HEK293 (cell line): ENCODE measurements at regions not wholly inside any gene's neighbourhood (a gene's known extent, or its start where the extent isn't known, plus 50 kb on each side); places are given as distances from the start of the nearest gene placed in this dataset.
A peak's percentile ranks its signal among the peaks of the same experiment; 100 is the strongest.

Experiments used
- CTCF ChIA-PET: fragments of 350-600 bp; formaldehyde crosslinking; extraction: SDS; loops from one replicate; lab custom pipeline; 2021; ENCODE audit warnings: antibody characterized with exemption; lab: Yijun Ruan, JAX
- POLR2A ChIA-PET: fragments of 300-600 bp; formaldehyde crosslinking; extraction: SDS; loops from one replicate; lab custom pipeline; 2020; ENCODE audit warnings: antibody characterized with exemption, inconsistent platforms; lab: Yijun Ruan, JAX
- H3K27ac ChIP-seq: fragments of 200-500 bp; sonication (Bioruptor generic); 2 replicates; pipeline ENCODE4 v1.5.1; 2014; ENCODE audit warnings: low read depth, low read length, control low read depth, inconsistent platforms; ENCODE audit errors: extremely low read depth
- H3K36me3 ChIP-seq, 2 experiments: fragments of 200-500 bp in 1 of 2; sonication (Bioruptor generic) in 1 of 2; 1 replicate in 1 of 2; 2 replicates in 1 of 2; pipeline ENCODE4 v1.5.1; 2014 to 2017; ENCODE audit warnings: inconsistent platforms in 2 of 2, low read length in 2 of 2; ENCODE audit not compliant: control insufficient read depth in 2 of 2, insufficient read depth in 1 of 2
- H3K4me1 ChIP-seq: fragments of 200-500 bp; sonication (Bioruptor generic); 2 replicates; pipeline ENCODE4 v1.5.1; 2014; ENCODE audit warnings: mild to moderate bottlenecking, low read length, inconsistent platforms; ENCODE audit not compliant: control insufficient read depth, insufficient read depth
- H3K4me3 ChIP-seq: 2 replicates; pipeline ENCODE4 v1.5.1; 2011; ENCODE audit warnings: low read depth, mild to moderate bottlenecking, control low read depth, low read length, moderate library complexity
- H3K9me3 ChIP-seq: fragments of 200-500 bp; sonication (Bioruptor generic); 2 replicates; pipeline ENCODE4 v1.5.1; 2014; ENCODE audit warnings: low read depth, low read length, inconsistent platforms; ENCODE audit not compliant: control insufficient read depth, insufficient read depth
- HOXA7 ChIP-seq: sonication (generic); formaldehyde crosslinking; IDR thresholded peaks from 2 replicates; pipeline ENCODE4 v1.8.1; 2022; ENCODE audit warnings: missing genetic modification reagents, borderline replicate concordance
- IKZF3 ChIP-seq: fragments of 450-650 bp; IDR thresholded peaks from 2 replicates; pipeline ENCODE4 v1.5.0; 2018; ENCODE audit warnings: missing biosample characterization, mild to moderate bottlenecking, missing genetic modification characterization, moderate library complexity
- KLF10 ChIP-seq: fragments of 450-650 bp; IDR thresholded peaks from 2 replicates; pipeline ENCODE4 v1.5.1; 2018; ENCODE audit warnings: missing biosample characterization, mild to moderate bottlenecking, missing genetic modification characterization
- KLF8 ChIP-seq: fragments of 450-650 bp; formaldehyde crosslinking; IDR thresholded peaks from 2 replicates; pipeline ENCODE4 v1.5.1; 2016; ENCODE audit warnings: missing biosample characterization, missing genetic modification characterization
- ZBTB21 ChIP-seq: fragments of 450-650 bp; formaldehyde crosslinking; IDR thresholded peaks from 2 replicates; pipeline ENCODE4 v1.5.1; 2017; ENCODE audit warnings: missing biosample characterization, missing genetic modification characterization
- ZFP41 ChIP-seq: fragments of 450-650 bp; formaldehyde crosslinking; IDR thresholded peaks from 2 replicates; pipeline ENCODE4 v1.5.1; 2016; ENCODE audit warnings: missing biosample characterization, missing genetic modification characterization, borderline replicate concordance
- ZIC2 ChIP-seq: fragments of 450-650 bp; formaldehyde crosslinking; IDR thresholded peaks from 2 replicates; pipeline ENCODE4 v1.5.1; 2016; ENCODE audit warnings: missing biosample characterization, missing genetic modification characterization
- ZNF112 ChIP-seq: fragments of 450-650 bp; formaldehyde crosslinking; IDR thresholded peaks from 2 replicates; pipeline ENCODE4 v1.5.0; 2017; ENCODE audit warnings: missing biosample characterization, missing genetic modification characterization
- ZNF16 ChIP-seq: fragments of 450-650 bp; formaldehyde crosslinking; IDR thresholded peaks from 2 replicates; pipeline ENCODE4 v1.5.1; 2016; ENCODE audit warnings: low read depth, missing biosample characterization, missing genetic modification characterization
- ZNF19 ChIP-seq: fragments of 450-650 bp; formaldehyde crosslinking; IDR thresholded peaks from 2 replicates; pipeline ENCODE4; 2016; ENCODE audit warnings: missing biosample characterization, missing genetic modification characterization, low read depth
- ZNF2 ChIP-seq: fragments of 450-650 bp; formaldehyde crosslinking; IDR thresholded peaks from 2 replicates; pipeline ENCODE4 v1.5.1; 2016; ENCODE audit warnings: missing biosample characterization, missing genetic modification characterization
- ZNF223 ChIP-seq: fragments of 450-650 bp; formaldehyde crosslinking; IDR thresholded peaks from 2 replicates; pipeline ENCODE4 v1.5.1; 2016; ENCODE audit warnings: missing biosample characterization, missing genetic modification characterization
- ZNF248 ChIP-seq: fragments of 450-650 bp; formaldehyde crosslinking; IDR thresholded peaks from 2 replicates; pipeline ENCODE4 v1.5.1; 2017; ENCODE audit warnings: missing biosample characterization, missing genetic modification characterization
- ZNF266 ChIP-seq: fragments of 450-650 bp; formaldehyde crosslinking; IDR thresholded peaks from 2 replicates; pipeline ENCODE4 v1.5.1; 2016; ENCODE audit warnings: missing biosample characterization, missing genetic modification characterization, low read depth
- ZNF350 ChIP-seq: fragments of 450-650 bp; formaldehyde crosslinking; IDR thresholded peaks from 2 replicates; pipeline ENCODE4 v1.5.0; 2017; ENCODE audit warnings: missing biosample characterization, mild to moderate bottlenecking, missing genetic modification characterization
- ZNF366 ChIP-seq: fragments of 450-650 bp; formaldehyde crosslinking; conservative IDR thresholded peaks from 2 replicates; pipeline ENCODE4 v1.5.1; 2016; ENCODE audit warnings: missing biosample characterization, missing genetic modification characterization
- ZNF473 ChIP-seq: fragments of 450-650 bp; formaldehyde crosslinking; IDR thresholded peaks from 2 replicates; pipeline ENCODE4 v1.5.1; 2017; ENCODE audit warnings: missing biosample characterization, missing genetic modification characterization
- ZNF48 ChIP-seq: fragments of 450-650 bp; formaldehyde crosslinking; IDR thresholded peaks from 2 replicates; pipeline ENCODE4 v1.5.1; 2016; ENCODE audit warnings: missing biosample characterization, missing genetic modification characterization
- ZNF514 ChIP-seq: fragments of 450-650 bp; formaldehyde crosslinking; IDR thresholded peaks from 2 replicates; pipeline ENCODE4 v1.5.1; 2016; ENCODE audit warnings: missing biosample characterization, missing genetic modification characterization
- ZNF571 ChIP-seq: fragments of 450-650 bp; formaldehyde crosslinking; IDR thresholded peaks from 2 replicates; pipeline ENCODE4 v1.5.0; 2017; ENCODE audit warnings: missing biosample characterization, missing genetic modification characterization
- ZNF626 ChIP-seq: fragments of 450-650 bp; sonication (Bioruptor Pico); formaldehyde crosslinking; IDR thresholded peaks from 2 replicates; pipeline ENCODE4 v1.5.1; 2018; ENCODE audit warnings: missing biosample characterization, missing genetic modification characterization, inconsistent platforms
- ZNF791 ChIP-seq: fragments of 450-650 bp; formaldehyde crosslinking; IDR thresholded peaks from 2 replicates; pipeline ENCODE4 v1.5.1; 2016; ENCODE audit warnings: missing biosample characterization, missing genetic modification characterization
- ZSCAN18 ChIP-seq: fragments of 450-650 bp; formaldehyde crosslinking; IDR thresholded peaks from 2 replicates; pipeline ENCODE4 v1.5.1; 2016; ENCODE audit warnings: missing biosample characterization, missing genetic modification characterization
- TF ChIP-seq, protein P1 (sequence below): fragments of 450-650 bp; formaldehyde crosslinking; IDR thresholded peaks from 2 replicates; pipeline ENCODE4 v1.5.1; 2017; ENCODE audit warnings: missing biosample characterization, mild to moderate bottlenecking, missing genetic modification characterization, moderate library complexity
- TF ChIP-seq, protein P2 (sequence below): fragments of 450-650 bp; formaldehyde crosslinking; IDR thresholded peaks from 2 replicates; pipeline ENCODE4 v1.5.1; 2016; ENCODE audit warnings: missing biosample characterization, missing genetic modification characterization, low read depth
- TF ChIP-seq, protein P3 (sequence below): fragments of 450-650 bp; formaldehyde crosslinking; IDR thresholded peaks from 2 replicates; pipeline ENCODE4 v1.5.1; 2016; ENCODE audit warnings: missing biosample characterization, missing genetic modification characterization

GRCh38 chr5:87909382-87909781, 359.3 kb downstream of the TMEM161B start:
- ChIA-PET POLR2A (no interaction called here), CTCF (no interaction called here)
- Histone ChIP-seq H3K36me3 (no peaks in the 10 kb centered on the region), H3K4me1 (no peaks in the 10 kb centered on the region), H3K4me3 (no peak overlapping the region), H3K9me3 (no peaks in the 10 kb centered on the region), H3K27ac (no peak overlapping the region)
- TF ChIP-seq ZNF223 (tag by site-specific recombination) (no peak), ZSCAN18 (tag by site-specific recombination) (no peak), ZFP41 (tag by site-specific recombination) (no peak), IKZF3 (tag by site-specific recombination) (no peak)
- TF ChIP-seq, protein P1, sequence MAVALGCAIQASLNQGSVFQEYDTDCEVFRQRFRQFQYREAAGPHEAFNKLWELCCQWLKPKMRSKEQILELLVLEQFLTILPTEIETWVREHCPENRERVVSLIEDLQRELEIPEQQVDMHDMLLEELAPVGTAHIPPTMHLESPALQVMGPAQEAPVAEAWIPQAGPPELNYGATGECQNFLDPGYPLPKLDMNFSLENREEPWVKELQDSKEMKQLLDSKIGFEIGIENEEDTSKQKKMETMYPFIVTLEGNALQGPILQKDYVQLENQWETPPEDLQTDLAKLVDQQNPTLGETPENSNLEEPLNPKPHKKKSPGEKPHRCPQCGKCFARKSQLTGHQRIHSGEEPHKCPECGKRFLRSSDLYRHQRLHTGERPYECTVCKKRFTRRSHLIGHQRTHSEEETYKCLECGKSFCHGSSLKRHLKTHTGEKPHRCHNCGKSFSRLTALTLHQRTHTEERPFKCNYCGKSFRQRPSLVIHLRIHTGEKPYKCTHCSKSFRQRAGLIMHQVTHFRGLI (tag by site-specific recombination), result no peak

- Histone ChIP-seq H3K4me3 (no peak overlapping the region), H3K4me1 (no peaks in the 10 kb centered on the region), H3K27ac (no peak overlapping the region), H3K9me3 (no peaks in the 10 kb centered on the region), H3K36me3 (no peaks in the 10 kb centered on the region)
- CTCF ChIA-PET, result no interaction called here
- TF ChIP-seq, protein P2, sequence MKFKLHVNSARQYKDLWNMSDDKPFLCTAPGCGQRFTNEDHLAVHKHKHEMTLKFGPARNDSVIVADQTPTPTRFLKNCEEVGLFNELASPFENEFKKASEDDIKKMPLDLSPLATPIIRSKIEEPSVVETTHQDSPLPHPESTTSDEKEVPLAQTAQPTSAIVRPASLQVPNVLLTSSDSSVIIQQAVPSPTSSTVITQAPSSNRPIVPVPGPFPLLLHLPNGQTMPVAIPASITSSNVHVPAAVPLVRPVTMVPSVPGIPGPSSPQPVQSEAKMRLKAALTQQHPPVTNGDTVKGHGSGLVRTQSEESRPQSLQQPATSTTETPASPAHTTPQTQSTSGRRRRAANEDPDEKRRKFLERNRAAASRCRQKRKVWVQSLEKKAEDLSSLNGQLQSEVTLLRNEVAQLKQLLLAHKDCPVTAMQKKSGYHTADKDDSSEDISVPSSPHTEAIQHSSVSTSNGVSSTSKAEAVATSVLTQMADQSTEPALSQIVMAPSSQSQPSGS (tag by site-specific recombination), result peak; percentile 88
- no peak for TF ChIP-seq ZBTB21 (tag by site-specific recombination)
- TF ChIP-seq, all 188 proteins: peak for 1
- POLR2A ChIA-PET, result no interaction called here
Measured at GRCh38 chr5:87906962-87907361, 361.7 kb downstream of the TMEM161B start.

DNA sequence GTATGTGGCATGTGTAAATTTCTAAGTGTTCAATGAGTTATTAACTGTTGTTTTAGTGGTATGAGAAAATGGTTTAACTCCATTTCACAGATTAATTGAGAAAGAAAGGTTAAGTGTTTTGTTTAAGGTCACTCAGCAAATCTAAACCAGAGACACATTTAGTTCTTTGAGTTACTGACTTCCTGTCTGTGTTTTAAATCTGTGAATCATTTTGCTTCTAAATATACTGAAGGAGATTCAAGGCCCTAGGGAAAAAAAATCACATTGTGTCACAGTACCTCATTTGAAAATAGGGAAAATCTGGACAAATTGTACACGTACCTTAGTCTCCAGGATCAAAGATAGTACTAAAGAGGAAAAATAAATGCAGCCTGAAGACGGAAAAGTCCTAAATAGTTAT, 368.2 kb downstream of the TMEM161B start:
- POLR2A ChIA-PET, result no interaction called here
- Histone ChIP-seq H3K4me1 (peaks cover 4% of the 10 kb centered on the region), H3K9me3 (no peaks in the 10 kb centered on the region), H3K27ac (no peak overlapping the region), H3K36me3 (no peaks in the 10 kb centered on the region), H3K4me3 (no peak overlapping the region)
- TF ChIP-seq KLF10 (tag by site-specific recombination) (no peak), HOXA7 (CRISPR knock-in tag) (no peak)
- CTCF ChIA-PET, result no interaction called here

DNA sequence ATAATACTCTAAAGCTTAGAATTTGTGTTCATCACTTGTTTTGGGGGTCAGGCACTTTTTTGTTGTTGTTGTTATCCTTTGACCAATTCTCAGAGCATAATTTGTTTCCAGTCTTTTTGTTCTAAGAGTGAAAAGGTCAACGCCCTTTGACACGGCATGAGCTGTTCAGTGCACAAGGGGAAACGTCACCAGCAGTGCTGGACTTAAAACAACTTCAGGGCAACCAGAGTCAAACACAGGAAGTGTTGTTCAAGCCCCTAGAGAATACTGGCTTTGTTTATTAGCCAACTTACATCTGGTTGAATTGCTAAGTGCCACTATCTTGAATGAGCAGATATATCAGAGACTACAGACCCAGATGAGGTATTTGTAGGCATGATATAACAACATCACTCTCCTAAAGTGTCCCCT, 368.9 kb downstream of the TMEM161B start:
- ChIA-PET POLR2A (no interaction called here), CTCF (interaction anchor here (0.7 to 2.7 kb wide), 3 partner anchors 24 to 791 kb away, joined by 3 to 11 read pairs (median 3); no protein-coding TSS in a partner anchor)
- Histone ChIP-seq H3K27ac (no peak overlapping the region), H3K4me1 (peaks cover 4% of the 10 kb centered on the region), H3K9me3 (no peaks in the 10 kb centered on the region), H3K4me3 (no peak overlapping the region), H3K36me3 (no peaks in the 10 kb centered on the region)
- TF ChIP-seq ZNF791 (tag by site-specific recombination) (no peak), ZNF571 (tag by site-specific recombination) (no peak), ZNF2 (tag by site-specific recombination) (no peak), ZNF266 (tag by site-specific recombination) (no peak), ZNF350 (tag by site-specific recombination) (no peak), ZNF473 (tag by site-specific recombination) (no peak), ZNF248 (tag by site-specific recombination) (no peak), ZNF48 (tag by site-specific recombination) (no peak), ZNF514 (tag by site-specific recombination) (no peak), KLF8 (tag by site-specific recombination) (no peak), ZIC2 (tag by site-specific recombination) (no peak), ZNF626 (tag by site-specific recombination) (no peak), ZNF19 (no peak), ZNF16 (tag by site-specific recombination) (no peak), ZNF112 (tag by site-specific recombination) (no peak), ZNF366 (no peak)
- TF ChIP-seq, protein P3, sequence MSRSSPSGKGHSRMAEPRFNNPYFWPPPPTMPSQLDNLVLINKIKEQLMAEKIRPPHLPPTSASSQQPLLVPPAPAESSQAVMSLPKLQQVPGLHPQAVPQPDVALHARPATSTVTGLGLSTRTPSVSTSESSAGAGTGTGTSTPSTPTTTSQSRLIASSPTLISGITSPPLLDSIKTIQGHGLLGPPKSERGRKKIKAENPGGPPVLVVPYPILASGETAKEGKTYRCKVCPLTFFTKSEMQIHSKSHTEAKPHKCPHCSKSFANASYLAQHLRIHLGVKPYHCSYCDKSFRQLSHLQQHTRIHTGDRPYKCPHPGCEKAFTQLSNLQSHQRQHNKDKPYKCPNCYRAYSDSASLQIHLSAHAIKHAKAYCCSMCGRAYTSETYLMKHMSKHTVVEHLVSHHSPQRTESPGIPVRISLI (tag by site-specific recombination), result no peak
